Stimulated activated CD8-positive, alpha-beta memory T cell treated with anti-CD3 and anti-CD28 coated beads, Interleukin-2, amount 100 ng/mL, for 1 hour (primary cell): ENCODE measurements at regions not wholly inside any gene's neighbourhood (a gene's known extent, or its start where the extent isn't known, plus 50 kb on each side); places are given as distances from the start of the nearest gene placed in this dataset.
"Not testable (repeated sequence)": the region's sequence is repeated elsewhere in the genome, so short reads cannot be mapped to it uniquely, and the experiment has no call there.

Source experiments
- DNase-seq, 2 donors: peaks; one replicate each; pipeline ENCODE4 v3.0.0-alpha.2; 2020; ENCODE audit warnings: low read depth in 2 of 2

- no peak for DNase-seq
Observed at GRCh38 chr22:27097933-27098332, 440.5 kb downstream of the MIAT start.

GRCh38 chr22:27099946-27100722, 442.7 kb downstream of the MIAT start:
- no peak for DNase-seq

- no peak for DNase-seq
Observed at GRCh38 chr22:27100789-27101188, 443.4 kb downstream of the MIAT start.

GRCh38 chr22:27101288-27101687, 443.9 kb downstream of the MIAT start:
- no peak for DNase-seq

GRCh38 chr22:27104449-27104848, 447.1 kb downstream of the MIAT start:
- no peak for DNase-seq

GRCh38 chr22:27105142-27106025, 448.0 kb downstream of the MIAT start:
- DNase-seq = no peak

- no peak for DNase-seq
Observed at GRCh38 chr22:27106985-27107384, 449.6 kb downstream of the MIAT start.

- no peak for DNase-seq
Observed at GRCh38 chr22:27107386-27107785, 450.0 kb downstream of the MIAT start.

GRCh38 chr22:27107824-27108223, 450.4 kb downstream of the MIAT start:
- no peak for DNase-seq

- no peak for DNase-seq
Observed at GRCh38 chr22:27108425-27109114, 451.2 kb downstream of the MIAT start.

GRCh38 chr22:27109406-27109805, 452.0 kb downstream of the MIAT start:
- DNase-seq = not testable (repeated sequence)

- DNase-seq = no peak
Observed at GRCh38 chr22:27110665-27111451, 453.5 kb downstream of the MIAT start.

GRCh38 chr22:27111796-27112672, 454.6 kb downstream of the MIAT start:
- no peak for DNase-seq

GRCh38 chr22:27113211-27113635, 455.8 kb downstream of the MIAT start:
- no peak for DNase-seq

- no peak for DNase-seq
Observed at GRCh38 chr22:27113641-27114040, 456.3 kb downstream of the MIAT start.

- DNase-seq = no peak
Observed at GRCh38 chr22:27114186-27114585, 456.8 kb downstream of the MIAT start.

GRCh38 chr22:27115410-27115809, 458.0 kb downstream of the MIAT start:
- DNase-seq = no peak

- no peak for DNase-seq
Observed at GRCh38 chr22:27115816-27116256, 458.4 kb downstream of the MIAT start.

GRCh38 chr22:27116312-27117086, 459.1 kb downstream of the MIAT start:
- no peak for DNase-seq

- DNase-seq = no peak
Observed at GRCh38 chr22:27120036-27120435, 462.6 kb downstream of the MIAT start.
